Uterus (tissue), 2 donors: ENCODE measurements at regions not wholly inside any gene's neighbourhood (a gene's known extent, or its start where the extent isn't known, plus 50 kb on each side); places are given as distances from the start of the nearest gene placed in this dataset.

Source experiments
- CTCF ChIP-seq, 4 experiments: fragments of 200-600 bp in 2 of 4; fragments of 450-650 bp in 2 of 4; sonication (generic) in 2 of 4; IDR thresholded peaks; one replicate each; pipeline ENCODE4 v1.5.1; 2016 to 2019; ENCODE audit warnings: antibody characterized with exemption in 4 of 4, mild to moderate bottlenecking in 2 of 4, moderate library complexity in 1 of 4
- POLR2A ChIP-seq, 2 donors: fragments of 450-650 bp; IDR thresholded peaks; one replicate each; pipeline ENCODE4 v1.6.1; 2016; ENCODE audit warnings: antibody characterized with exemption in 2 of 2, mild to moderate bottlenecking in 1 of 2, moderate library complexity in 1 of 2

GRCh38 chr3:148420242-148420641 lies 277.5 kb upstream of the AGTR1 start:
- TF ChIP-seq CTCF (IDR thresholded peaks at IDR 0.05) (no peak), POLR2A (IDR thresholded peaks at IDR 0.05) (no peak)
